Naive thymus-derived CD8-positive, alpha-beta T cell (primary cell): ENCODE measurements at regions not wholly inside any gene's neighbourhood (a gene's known extent, or its start where the extent isn't known, plus 50 kb on each side); places are given as distances from the start of the nearest gene placed in this dataset.
"Not testable (repeated sequence)": the region's sequence is repeated elsewhere in the genome, so short reads cannot be mapped to it uniquely, and the experiment has no call there.

Experiments
- ATAC-seq, 2 donors: fragments of 150-1000 bp; cut with Tn5 transposase in 1 of 2; sonication (Bioruptor Pico), chemical (Tn5 transposase) in 1 of 2; 1 replicate in 1 of 2; 2 replicates in 1 of 2; pipeline ENCODE4 v1.10.0; 2021; ENCODE audit warnings: mild to moderate bottlenecking in 2 of 2, moderate library complexity in 2 of 2
- POLR2A ChIA-PET: fragments of 350-600 bp; sonication (Branson Sonifier 250); formaldehyde crosslinking; loops from one replicate; lab custom pipeline; 2021; ENCODE audit warnings: antibody characterized with exemption; lab: Charles Lee
- DNase-seq, 10 donors: peaks; one replicate each; pipeline versions ENCODE4 v3.0.0 to v3.0.0-alpha.2; 2020 to 2022
- H3K27ac Mint-ChIP-seq, 10 donors: one replicate each; pipeline ENCODE4 v1.8.0; 2020 to 2022; ENCODE audit warnings: mild to moderate bottlenecking in 10 of 10, mixed read lengths in 10 of 10, moderate library complexity in 4 of 10, inconsistent platforms in 1 of 10
- H3K27me3 Mint-ChIP-seq, 5 donors: one replicate each; pipeline ENCODE4 v1.8.0; 2021 to 2022; ENCODE audit warnings: mixed read lengths in 5 of 5
- H3K36me3 Mint-ChIP-seq, 3 donors: one replicate each; pipeline ENCODE4 v1.8.0; 2020 to 2022; ENCODE audit warnings: mixed read lengths in 3 of 3, mild to moderate bottlenecking in 2 of 3, inconsistent platforms in 1 of 3
- H3K4me1 Mint-ChIP-seq, 4 donors: one replicate each; pipeline ENCODE4 v1.8.0; 2021 to 2022; ENCODE audit warnings: mixed read lengths in 4 of 4
- H3K4me3 Mint-ChIP-seq, 10 donors: one replicate each; pipeline ENCODE4 v1.8.0; 2020 to 2022; ENCODE audit warnings: mild to moderate bottlenecking in 10 of 10, mixed read lengths in 10 of 10, moderate library complexity in 6 of 10, inconsistent platforms in 1 of 10
- H3K9me3 Mint-ChIP-seq, 9 donors: one replicate each; pipeline ENCODE4 v1.8.0; 2020 to 2022; ENCODE audit warnings: mixed read lengths in 9 of 9, mild to moderate bottlenecking in 3 of 9, inconsistent platforms in 1 of 9, moderate library complexity in 1 of 9

DNA sequence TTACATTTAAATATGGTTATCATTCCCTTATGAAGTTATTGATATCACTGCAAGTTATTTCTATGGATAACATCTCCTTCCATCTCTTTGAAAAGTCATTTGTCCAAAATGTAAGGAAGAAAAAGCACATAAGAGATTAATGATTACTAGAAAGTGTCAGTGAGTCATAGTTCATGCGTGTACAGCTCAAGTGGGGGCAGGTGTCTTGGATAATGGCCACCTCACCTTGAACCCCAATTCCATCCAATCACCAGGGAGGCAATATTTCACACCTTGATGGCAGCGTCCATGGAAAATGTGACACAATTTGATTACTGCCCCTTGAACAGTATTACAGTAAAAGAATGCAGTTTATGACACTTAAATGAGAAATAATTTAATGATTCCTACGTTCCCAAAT lies 358.3 kb upstream of the SOX9 start:
- POLR2A ChIA-PET = no interaction called here
- Mint-ChIP-seq H3K9me3 (peaks cover 0 to 10% (median 2%) of the 10 kb centered on the region in 9 donors), H3K27ac (no peak overlapping the region), H3K27me3 (peaks cover 0 to 4% (median 0%) of the 10 kb centered on the region in 5 donors), H3K4me1 (no peaks in the 10 kb centered on the region), H3K36me3 (no peaks in the 10 kb centered on the region), H3K4me3 (no peak overlapping the region)
- ATAC-seq = no peak
- no peak for DNase-seq

DNA sequence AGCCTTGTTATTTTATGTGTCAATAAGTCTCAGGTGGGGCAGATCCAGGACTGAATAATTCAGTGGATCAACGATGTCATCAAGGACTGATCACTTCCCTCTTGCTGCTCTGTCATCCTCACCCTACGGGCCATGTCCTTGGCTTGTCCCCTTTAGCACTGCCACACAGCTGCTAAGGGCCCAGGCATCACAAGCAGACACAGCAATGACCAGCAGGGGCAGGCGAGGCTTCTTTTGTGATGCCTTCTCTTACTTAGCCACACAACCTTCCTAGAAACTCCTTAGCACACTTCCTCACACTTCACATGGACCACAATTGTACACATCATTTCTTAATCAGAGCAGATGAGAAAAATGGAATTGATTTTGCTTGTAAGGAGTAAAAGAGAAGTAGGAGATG lies 356.3 kb upstream of the SOX9 start:
- POLR2A ChIA-PET = no interaction called here
- Mint-ChIP-seq H3K36me3 (no peaks in the 10 kb centered on the region), H3K27me3 (peaks cover 0 to 8% (median 3%) of the 10 kb centered on the region in 5 donors), H3K27ac (no peak overlapping the region), H3K9me3 (peaks cover 0 to 19% (median 3%) of the 10 kb centered on the region in 9 donors), H3K4me3 (no peak overlapping the region), H3K4me1 (no peaks in the 10 kb centered on the region)
- ATAC-seq = no peak
- no peak for DNase-seq

DNA sequence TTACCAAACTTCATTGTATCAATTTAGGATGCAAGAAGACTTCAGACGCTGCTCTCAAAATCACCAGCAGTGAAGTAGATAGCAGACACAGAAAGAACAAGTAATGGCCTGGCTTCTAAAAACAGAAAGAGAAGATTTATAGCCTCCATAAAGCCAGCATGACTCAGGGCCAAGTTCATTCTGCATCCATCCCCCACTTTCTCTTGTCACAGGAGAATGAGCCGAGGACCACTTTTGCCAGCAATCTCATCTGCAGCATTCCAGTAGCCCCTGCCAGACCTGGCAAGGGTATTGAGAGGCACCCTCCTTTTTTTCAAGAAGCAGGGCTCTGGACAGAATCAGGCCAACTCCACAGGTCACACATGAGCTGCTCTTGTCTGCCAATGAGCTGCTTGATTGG lies 355.4 kb upstream of the SOX9 start:
- DNase-seq = no peak
- H3K27ac Mint-ChIP-seq = no peak overlapping the region
- H3K4me3 Mint-ChIP-seq = no peak overlapping the region
- peaks cover 0 to 24% (median 3%) of the 10 kb centered on the region in 9 donors for H3K9me3 Mint-ChIP-seq
- no peaks in the 10 kb centered on the region for H3K4me1 Mint-ChIP-seq
- POLR2A ChIA-PET = no interaction called here
- no peaks in the 10 kb centered on the region for H3K36me3 Mint-ChIP-seq
- H3K27me3 Mint-ChIP-seq = peaks cover 0 to 8% (median 3%) of the 10 kb centered on the region in 5 donors
- no peak for ATAC-seq

DNA sequence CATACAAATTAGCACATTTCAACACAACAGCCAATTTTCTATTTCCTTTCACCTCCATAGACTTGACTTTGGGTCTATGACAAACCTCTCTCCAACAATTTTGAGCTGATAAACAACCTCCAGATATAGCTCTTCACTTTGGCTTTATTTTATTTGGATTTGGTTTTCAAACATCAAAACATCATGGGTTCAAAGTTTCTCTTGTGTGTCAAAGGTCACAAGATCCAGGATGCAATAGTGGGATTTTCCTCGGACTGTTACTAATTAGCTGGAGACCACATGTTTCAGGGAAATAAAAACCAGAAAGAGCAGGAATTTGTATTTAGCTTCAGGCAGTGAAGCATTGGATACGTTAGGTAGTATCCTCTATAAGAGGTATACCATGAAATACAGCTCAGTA lies 351.0 kb upstream of the SOX9 start:
- Mint-ChIP-seq H3K4me3 (no peak overlapping the region), H3K36me3 (peaks cover 0 to 6% (median 0%) of the 10 kb centered on the region in 3 donors), H3K9me3 (peaks cover 0 to 50% (median 7%) of the 10 kb centered on the region in 9 donors), H3K27ac (no peak overlapping the region), H3K4me1 (no peaks in the 10 kb centered on the region), H3K27me3 (peaks cover 0 to 8% (median 0%) of the 10 kb centered on the region in 5 donors)
- POLR2A ChIA-PET = no interaction called here
- no peak for ATAC-seq
- DNase-seq = no peak

DNA sequence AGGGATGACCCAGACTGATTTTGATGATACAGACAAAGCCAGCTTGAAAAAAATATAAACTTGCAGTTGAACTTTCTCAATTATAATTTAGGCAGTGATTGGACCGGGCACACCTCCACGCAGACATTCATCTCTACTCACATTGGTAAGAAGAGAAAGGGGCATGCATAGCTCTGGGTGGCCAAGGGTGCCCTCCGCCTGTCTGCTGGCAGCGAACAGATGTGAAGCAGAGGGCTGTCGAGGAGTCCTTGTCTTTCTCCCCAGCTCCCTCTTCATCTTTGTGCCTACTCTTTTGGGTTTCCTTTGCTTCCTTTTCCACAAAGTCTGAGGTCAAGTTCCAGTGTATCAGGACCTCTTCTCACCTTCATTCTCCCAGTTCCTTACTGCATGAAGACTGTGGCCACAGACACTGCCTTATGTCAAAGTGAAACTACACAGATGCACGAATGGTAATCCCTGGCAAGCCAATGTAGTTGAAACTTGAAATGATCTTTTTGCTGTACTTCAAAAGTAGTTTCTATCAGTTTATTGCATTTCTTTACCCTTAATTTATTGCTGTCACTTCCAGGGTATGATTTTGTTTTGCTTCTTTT lies 343.7 kb upstream of the SOX9 start:
- Mint-ChIP-seq H3K27me3 (peaks cover 0 to 5% (median 0%) of the 10 kb centered on the region in 5 donors), H3K4me1 (no peaks in the 10 kb centered on the region), H3K36me3 (peaks cover 0 to 3% (median 0%) of the 10 kb centered on the region in 3 donors), H3K4me3 (no peak overlapping the region), H3K27ac (no peak overlapping the region), H3K9me3 (peaks cover 0 to 21% (median 4%) of the 10 kb centered on the region in 9 donors)
- POLR2A ChIA-PET = no interaction called here
- no peak for ATAC-seq
- DNase-seq = no peak

DNA sequence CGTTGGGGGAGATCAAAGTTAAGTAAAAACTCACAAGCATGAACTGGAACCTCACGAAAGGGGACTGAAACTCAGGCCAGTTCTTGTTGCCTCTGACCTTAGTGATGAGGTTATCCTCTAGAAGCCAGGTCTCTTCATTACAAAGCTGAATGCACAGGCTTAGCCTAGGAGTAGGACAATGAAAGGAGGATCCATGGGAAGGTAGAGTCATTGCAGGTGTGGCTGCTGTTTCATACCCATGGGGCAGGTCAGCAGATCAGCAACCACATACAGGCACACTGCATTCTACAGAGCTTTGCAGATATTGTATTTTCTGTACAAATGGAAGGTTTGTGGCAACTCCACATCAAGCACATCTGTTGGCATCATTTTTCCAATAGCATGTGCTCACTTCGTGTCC lies 341.3 kb upstream of the SOX9 start:
- H3K27me3 Mint-ChIP-seq = peaks cover 0 to 5% (median 0%) of the 10 kb centered on the region in 5 donors
- H3K36me3 Mint-ChIP-seq = no peaks in the 10 kb centered on the region
- H3K4me3 Mint-ChIP-seq = no peak overlapping the region
- no peaks in the 10 kb centered on the region for H3K4me1 Mint-ChIP-seq
- DNase-seq = no peak
- no peak overlapping the region for H3K27ac Mint-ChIP-seq
- H3K9me3 Mint-ChIP-seq = peaks cover 0 to 6% (median 0%) of the 10 kb centered on the region in 9 donors
- no peak for ATAC-seq
- POLR2A ChIA-PET = no interaction called here

DNA sequence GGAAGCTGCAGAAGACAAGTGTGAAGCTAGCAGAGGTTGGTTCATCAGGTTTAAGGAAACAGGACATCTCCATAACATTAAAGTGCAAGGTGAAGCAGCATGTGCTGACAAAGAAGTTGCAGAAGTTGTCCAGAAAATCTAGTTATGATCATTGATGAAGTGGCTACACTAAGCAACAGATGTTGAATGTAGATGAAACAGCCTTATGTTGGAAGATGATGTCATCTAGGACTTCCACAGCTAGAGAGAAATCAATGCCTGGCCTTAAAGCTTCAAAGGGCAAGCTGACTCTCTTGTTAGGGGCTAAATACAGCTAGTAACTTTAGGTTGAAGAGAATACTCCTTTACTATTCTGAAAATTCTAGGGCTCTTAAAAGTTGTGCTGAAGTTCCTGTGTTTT lies 340.2 kb upstream of the SOX9 start:
- Mint-ChIP-seq H3K27ac (no peak overlapping the region), H3K9me3 (peaks cover 0 to 7% (median 0%) of the 10 kb centered on the region in 9 donors), H3K4me1 (no peaks in the 10 kb centered on the region), H3K27me3 (peaks cover 0 to 5% (median 0%) of the 10 kb centered on the region in 5 donors), H3K4me3 (no peak overlapping the region), H3K36me3 (peaks cover 0 to 8% (median 0%) of the 10 kb centered on the region in 3 donors)
- POLR2A ChIA-PET = no interaction called here
- DNase-seq = no peak
- ATAC-seq = no peak

DNA sequence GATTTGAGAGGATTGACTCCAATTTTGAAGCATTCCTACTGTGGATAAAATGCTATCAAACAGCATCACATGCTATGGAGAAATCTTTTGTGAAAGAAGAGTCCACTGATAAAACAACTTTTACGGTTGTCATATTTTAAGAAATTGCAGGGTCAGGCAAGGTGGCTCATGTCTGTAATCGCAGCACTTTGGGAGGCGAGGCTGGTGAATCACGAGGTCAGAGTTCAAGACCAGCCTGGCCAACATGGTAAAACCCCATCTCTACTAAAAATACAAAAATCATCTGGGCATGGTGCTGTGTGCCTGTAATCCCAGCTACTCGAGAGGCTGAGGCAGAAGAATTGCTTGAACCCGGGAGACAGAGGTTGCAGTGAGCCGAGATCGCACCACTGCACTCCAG lies 338.8 kb upstream of the SOX9 start:
- H3K27me3 Mint-ChIP-seq, H3K36me3 Mint-ChIP-seq, ATAC-seq, POLR2A ChIA-PET, H3K4me3 Mint-ChIP-seq, H3K4me1 Mint-ChIP-seq, DNase-seq: not testable (repeated sequence)
- Mint-ChIP-seq H3K27ac (peak overlapping the region in 1 of 10 donors; percentile 34), H3K9me3 (peaks cover 0 to 11% (median 3%) of the 10 kb centered on the region in 9 donors)

DNA sequence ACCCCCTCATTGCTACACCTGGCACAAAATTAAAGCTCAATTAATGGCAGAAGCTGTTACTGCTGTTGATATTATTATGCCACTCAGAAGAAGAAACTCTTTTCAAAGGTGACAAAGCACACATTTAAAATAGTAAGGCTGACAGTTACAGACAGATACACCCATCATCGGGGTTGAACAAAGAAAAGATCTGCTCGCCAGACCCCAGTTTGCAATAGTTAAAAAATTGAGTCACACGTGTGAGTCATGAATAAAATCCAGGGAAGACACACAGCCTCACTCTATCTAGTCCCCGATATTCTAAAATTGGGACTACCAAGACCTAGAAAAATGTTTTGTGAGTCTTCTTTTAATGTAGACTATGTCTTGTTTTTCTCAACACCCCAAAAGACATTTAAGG lies 330.0 kb upstream of the SOX9 start:
- Mint-ChIP-seq H3K9me3 (peaks cover 0 to 15% (median 5%) of the 10 kb centered on the region in 9 donors), H3K36me3 (peaks cover 0 to 3% (median 0%) of the 10 kb centered on the region in 3 donors), H3K4me1 (no peaks in the 10 kb centered on the region), H3K4me3 (no peak overlapping the region), H3K27ac (no peak overlapping the region), H3K27me3 (peaks cover 0 to 3% (median 0%) of the 10 kb centered on the region in 5 donors)
- POLR2A ChIA-PET = no interaction called here
- DNase-seq = no peak
- ATAC-seq = no peak

DNA sequence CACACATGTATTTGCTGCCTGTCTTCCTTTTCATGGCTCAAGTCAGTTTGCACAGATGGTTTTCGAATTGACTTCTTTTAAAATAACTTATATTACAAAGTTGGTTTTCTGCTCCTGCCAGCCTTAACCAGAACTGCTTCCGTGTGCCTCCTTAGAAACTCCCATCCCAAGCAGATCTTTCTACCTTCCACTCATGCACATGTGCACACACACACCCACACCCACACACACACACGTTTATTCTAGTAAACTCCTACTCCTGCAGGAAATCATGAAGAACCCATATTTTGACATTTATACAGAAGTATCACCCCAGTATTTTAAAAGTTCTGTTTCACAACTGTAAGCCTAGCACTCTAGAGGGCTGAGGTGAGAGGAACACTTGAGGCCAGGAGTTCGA lies 329.5 kb upstream of the SOX9 start:
- peaks cover 0 to 15% (median 6%) of the 10 kb centered on the region in 9 donors for H3K9me3 Mint-ChIP-seq
- no peak overlapping the region for H3K27ac Mint-ChIP-seq
- no peaks in the 10 kb centered on the region for H3K4me1 Mint-ChIP-seq
- peaks cover 0 to 3% (median 0%) of the 10 kb centered on the region in 3 donors for H3K36me3 Mint-ChIP-seq
- H3K27me3 Mint-ChIP-seq = peaks cover 0 to 4% (median 0%) of the 10 kb centered on the region in 5 donors
- no peak overlapping the region for H3K4me3 Mint-ChIP-seq
- no peak for DNase-seq
- POLR2A ChIA-PET = no interaction called here
- ATAC-seq = no peak

DNA sequence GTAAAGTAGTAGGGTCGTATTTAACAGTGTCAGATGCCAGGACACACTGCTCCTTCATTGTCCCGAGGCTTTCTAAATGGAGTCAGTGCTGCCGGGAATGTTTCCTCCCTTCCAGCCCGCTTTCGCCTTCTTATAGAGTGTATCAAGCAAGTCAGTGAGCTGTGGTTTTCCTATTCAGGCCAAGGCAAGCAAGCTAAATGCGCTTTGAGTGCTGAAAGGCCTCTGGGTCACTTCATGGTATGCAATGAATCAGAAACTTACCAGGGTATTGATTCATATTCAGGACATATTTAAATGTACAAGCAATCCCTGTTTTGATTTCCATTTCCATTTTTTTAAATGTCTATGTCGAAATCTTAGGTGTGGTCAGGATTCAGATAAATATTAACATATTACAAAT lies 327.9 kb upstream of the SOX9 start:
- no peak for ATAC-seq
- Mint-ChIP-seq H3K36me3 (no peaks in the 10 kb centered on the region), H3K27ac (no peak overlapping the region), H3K4me1 (no peaks in the 10 kb centered on the region), H3K27me3 (peaks cover 0 to 4% (median 0%) of the 10 kb centered on the region in 5 donors), H3K9me3 (peaks cover 0 to 14% (median 6%) of the 10 kb centered on the region in 9 donors), H3K4me3 (no peak overlapping the region)
- POLR2A ChIA-PET = no interaction called here
- no peak for DNase-seq

DNA sequence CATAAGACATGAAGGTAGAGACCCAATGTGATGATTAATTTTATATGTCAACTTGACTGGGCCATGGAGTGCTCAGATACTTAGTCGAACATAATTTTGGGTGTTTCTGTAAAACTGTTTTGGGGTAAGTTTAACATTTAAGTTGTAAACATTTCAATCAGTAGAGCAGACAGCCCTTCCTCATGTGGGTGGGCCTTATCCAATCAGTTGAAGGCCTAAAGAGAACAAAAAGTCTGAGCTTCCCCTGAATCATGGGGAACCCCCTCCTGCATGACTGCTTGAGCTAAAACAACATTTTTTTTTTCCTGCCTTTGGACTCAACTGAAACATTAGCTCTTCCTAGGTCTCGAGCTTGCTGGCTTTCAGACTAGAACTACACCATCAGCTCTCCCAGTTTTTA lies 327.3 kb upstream of the SOX9 start:
- no peak overlapping the region for H3K27ac Mint-ChIP-seq
- H3K36me3 Mint-ChIP-seq = no peaks in the 10 kb centered on the region
- POLR2A ChIA-PET = no interaction called here
- DNase-seq (no peak), ATAC-seq (no peak)
- H3K9me3 Mint-ChIP-seq = peaks cover 0 to 14% (median 6%) of the 10 kb centered on the region in 9 donors
- no peak overlapping the region for H3K4me3 Mint-ChIP-seq
- H3K4me1 Mint-ChIP-seq = no peaks in the 10 kb centered on the region
- peaks cover 0 to 4% (median 0%) of the 10 kb centered on the region in 5 donors for H3K27me3 Mint-ChIP-seq

DNA sequence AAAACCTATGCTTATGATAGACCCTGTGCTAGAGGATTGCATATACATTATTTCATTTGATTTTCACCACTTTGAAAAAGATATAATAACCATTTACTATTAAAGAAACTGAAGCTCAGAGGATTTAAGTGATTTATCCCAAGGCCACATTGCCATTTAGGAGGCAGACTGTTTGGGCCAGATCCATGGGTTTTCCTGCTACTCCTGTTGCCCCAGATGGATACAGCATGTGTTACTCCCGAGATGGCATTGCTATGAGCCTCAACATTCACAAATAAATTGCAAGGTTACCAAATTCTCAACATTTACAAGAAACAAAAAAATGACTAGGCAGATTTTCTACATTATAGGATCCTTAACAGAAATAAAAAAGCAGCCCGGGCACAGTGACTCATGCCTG lies 322.1 kb upstream of the SOX9 start:
- Mint-ChIP-seq H3K9me3 (peaks cover 0 to 14% (median 8%) of the 10 kb centered on the region in 9 donors), H3K27me3 (peaks cover 0 to 4% (median 0%) of the 10 kb centered on the region in 5 donors), H3K36me3 (no peaks in the 10 kb centered on the region), H3K4me1 (no peaks in the 10 kb centered on the region), H3K27ac (no peak overlapping the region), H3K4me3 (no peak overlapping the region)
- no peak for ATAC-seq
- no peak for DNase-seq
- POLR2A ChIA-PET = no interaction called here

DNA sequence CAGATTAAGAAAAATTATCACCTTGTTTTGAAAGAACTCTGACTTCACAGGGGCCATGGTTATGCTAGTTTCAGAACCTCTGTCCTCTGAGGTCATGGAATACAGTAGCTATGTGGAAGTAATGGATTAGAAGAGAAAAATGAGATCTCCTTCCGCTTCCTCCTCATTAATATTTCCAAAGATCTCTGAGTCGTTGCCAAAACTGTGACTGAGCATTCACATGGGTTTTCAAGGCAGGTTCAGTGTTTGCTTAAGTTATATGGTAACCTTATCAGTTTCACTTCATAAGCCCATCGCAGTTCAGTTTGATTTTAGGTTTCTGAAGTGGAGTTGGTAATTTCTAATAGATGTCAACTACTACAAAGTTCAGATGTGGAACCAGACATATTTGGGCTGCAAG lies 321.2 kb upstream of the SOX9 start:
- DNase-seq = no peak
- H3K4me3 Mint-ChIP-seq = no peak overlapping the region
- H3K4me1 Mint-ChIP-seq = no peaks in the 10 kb centered on the region
- H3K36me3 Mint-ChIP-seq = no peaks in the 10 kb centered on the region
- peaks cover 0 to 4% (median 0%) of the 10 kb centered on the region in 5 donors for H3K27me3 Mint-ChIP-seq
- POLR2A ChIA-PET = no interaction called here
- no peak overlapping the region for H3K27ac Mint-ChIP-seq
- no peak for ATAC-seq
- peaks cover 0 to 17% (median 8%) of the 10 kb centered on the region in 9 donors for H3K9me3 Mint-ChIP-seq
